WTC11 (cell line): ENCODE measurements at regions not wholly inside any gene's neighbourhood (a gene's known extent, or its start where the extent isn't known, plus 50 kb on each side); places are given as distances from the start of the nearest gene placed in this dataset.

ENCODE experiments used
- ATAC-seq: fragments of 200-7000 bp; cut with Tn5 transposase; 2 replicates; pipeline ENCODE4 v1.10.0; 2021; ENCODE audit warnings: mild to moderate bottlenecking, moderate library complexity
- CTCF ChIA-PET: fragments of 300-600 bp; sonication (Branson Sonifier 250); formaldehyde crosslinking; loops from one replicate; lab custom pipeline; 2021; ENCODE audit warnings: antibody characterized with exemption; lab: Charles Lee
- POLR2A ChIA-PET: fragments of 350-600 bp; sonication (Branson Sonifier 250); formaldehyde crosslinking; loops from one replicate; lab custom pipeline; 2021; ENCODE audit warnings: antibody characterized with exemption; lab: Charles Lee
- DNase-seq: peaks from one replicate; pipeline ENCODE4 v3.0.0; 2021; ENCODE audit warnings: low spot score
- H3K27ac Mint-ChIP-seq: 2 replicates; pipeline ENCODE4 v1.8.0; 2021; ENCODE audit warnings: mixed read lengths
- H3K27me3 Mint-ChIP-seq: 2 replicates; pipeline ENCODE4 v1.8.0; 2021; ENCODE audit warnings: low read depth, mild to moderate bottlenecking, moderate library complexity, mixed read lengths
- H3K36me3 Mint-ChIP-seq: 2 replicates; pipeline ENCODE4 v1.8.0; 2021; ENCODE audit warnings: mixed read lengths
- H3K4me1 Mint-ChIP-seq: 2 replicates; pipeline ENCODE4 v1.8.0; 2022; ENCODE audit warnings: mixed read lengths
- H3K4me3 Mint-ChIP-seq: 2 replicates; pipeline ENCODE4 v1.8.0; 2021; ENCODE audit warnings: mild to moderate bottlenecking, moderate library complexity, mixed read lengths
- H3K9me3 Mint-ChIP-seq: 2 replicates; pipeline ENCODE4 v1.8.0; 2021; ENCODE audit warnings: mixed read lengths
- CREB1 ChIP-seq: sonication (generic); formaldehyde crosslinking; IDR thresholded peaks from 2 replicates; pipeline ENCODE4 v1.8.0; 2023; ENCODE audit warnings: mild to moderate bottlenecking, missing genetic modification reagents
- ERG ChIP-seq: fragments of 250-450 bp; sonication (Bioruptor Pico); IDR thresholded peaks from 2 replicates; pipeline ENCODE4 v1.8.0; 2021; ENCODE audit warnings: mild to moderate bottlenecking
- FOXP1 ChIP-seq: sonication (generic); formaldehyde crosslinking; IDR thresholded peaks from 2 replicates; pipeline ENCODE4 v1.8.0; 2022; ENCODE audit warnings: missing genetic modification reagents, mild to moderate bottlenecking, moderate library complexity, borderline replicate concordance
- HMGA2 ChIP-seq: fragments of 250-450 bp; sonication (Bioruptor Pico); IDR thresholded peaks from 2 replicates; pipeline ENCODE4 v1.4.0; 2021; ENCODE audit warnings: mild to moderate bottlenecking, moderate library complexity
- HMGXB4 ChIP-seq: sonication (generic); formaldehyde crosslinking; IDR thresholded peaks from 2 replicates; pipeline ENCODE4 v1.8.1; 2023; ENCODE audit warnings: mild to moderate bottlenecking, moderate library complexity, missing genetic modification reagents
- MYBL2 ChIP-seq: sonication (generic); formaldehyde crosslinking; IDR thresholded peaks from 2 replicates; pipeline ENCODE4 v1.8.1; 2023; ENCODE audit warnings: mild to moderate bottlenecking, moderate library complexity, missing genetic modification reagents
- NFYB ChIP-seq: sonication (generic); formaldehyde crosslinking; conservative IDR thresholded peaks from 2 replicates; pipeline ENCODE4 v1.8.0; 2022; ENCODE audit warnings: low read depth, missing genetic modification reagents
- NR2C2 ChIP-seq: sonication (generic); formaldehyde crosslinking; IDR thresholded peaks from 2 replicates; pipeline ENCODE4 v1.8.0; 2022; ENCODE audit warnings: mild to moderate bottlenecking, missing genetic modification reagents
- OVOL2 ChIP-seq: fragments of 250-450 bp; sonication (Bioruptor Pico); IDR thresholded peaks from 2 replicates; pipeline ENCODE4 v1.9.0; 2021; ENCODE audit warnings: mild to moderate bottlenecking, borderline replicate concordance
- PRRX2 ChIP-seq: fragments of 250-450 bp; sonication (Bioruptor Pico); IDR thresholded peaks from 2 replicates; pipeline ENCODE4 v1.8.0; 2021; ENCODE audit warnings: mild to moderate bottlenecking
- SMAD4 ChIP-seq: sonication (generic); formaldehyde crosslinking; IDR thresholded peaks from 2 replicates; pipeline ENCODE4 v1.8.0; 2022; ENCODE audit warnings: mild to moderate bottlenecking, missing genetic modification reagents
- SOX15 ChIP-seq: fragments of 250-450 bp; sonication (Bioruptor Pico); IDR thresholded peaks from 2 replicates; pipeline ENCODE4 v1.9.0; 2021; ENCODE audit warnings: mild to moderate bottlenecking
- SP1 ChIP-seq: sonication (generic); formaldehyde crosslinking; conservative IDR thresholded peaks from 2 replicates; pipeline ENCODE4 v1.8.1; 2022; ENCODE audit warnings: missing genetic modification reagents
- TCF7 ChIP-seq: sonication (generic); formaldehyde crosslinking; IDR thresholded peaks from 2 replicates; pipeline ENCODE4 v1.8.0; 2022; ENCODE audit warnings: mild to moderate bottlenecking, low read depth, missing genetic modification reagents, moderate library complexity
- TEAD4 ChIP-seq: sonication (generic); formaldehyde crosslinking; IDR thresholded peaks from 2 replicates; pipeline ENCODE4 v1.8.0; 2022; ENCODE audit warnings: mild to moderate bottlenecking, missing genetic modification reagents
- ZNF232 ChIP-seq: sonication (generic); formaldehyde crosslinking; IDR thresholded peaks from 2 replicates; pipeline ENCODE4 v1.8.0; 2022; ENCODE audit warnings: mild to moderate bottlenecking, missing genetic modification reagents
- ZNF317 ChIP-seq: sonication (generic); formaldehyde crosslinking; IDR thresholded peaks from 2 replicates; pipeline ENCODE4 v1.8.1; 2023; ENCODE audit warnings: low read depth, mild to moderate bottlenecking, moderate library complexity, missing genetic modification reagents, borderline replicate concordance
- ZNF423 ChIP-seq: fragments of 250-450 bp; sonication (Bioruptor Pico); IDR thresholded peaks from 2 replicates; pipeline ENCODE4 v2.1.2; 2022; ENCODE audit warnings: mild to moderate bottlenecking, moderate library complexity
- TF ChIP-seq, protein P1 (sequence below): sonication (generic); formaldehyde crosslinking; conservative IDR thresholded peaks from 2 replicates; pipeline ENCODE4 v1.8.1; 2023; ENCODE audit warnings: mild to moderate bottlenecking, low read depth, missing genetic modification reagents, moderate library complexity
- TF ChIP-seq, protein P2 (sequence below): sonication (generic); formaldehyde crosslinking; IDR thresholded peaks from 2 replicates; pipeline ENCODE4 v1.8.0; 2023; ENCODE audit warnings: mild to moderate bottlenecking, missing genetic modification reagents

DNA sequence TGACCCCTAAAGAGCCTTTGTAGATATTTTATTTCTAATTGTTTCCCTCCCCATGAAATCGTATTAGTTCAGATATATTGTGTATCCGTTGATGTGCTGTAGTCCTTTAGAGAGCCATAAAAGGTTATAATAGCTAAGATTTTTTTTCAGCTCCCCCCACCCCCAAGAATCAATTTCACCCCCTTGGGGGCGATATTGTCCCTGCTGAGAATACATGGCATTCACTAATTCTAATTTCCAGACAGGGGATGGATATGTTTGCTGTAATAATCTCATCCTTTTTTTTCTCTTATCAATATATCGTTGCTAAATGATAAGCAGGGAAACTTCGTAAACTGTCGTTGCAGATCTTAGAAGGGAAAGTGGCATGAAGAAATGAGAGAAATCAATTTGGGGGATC, 530.7 kb downstream of the TMEM182 start (continued):
- TF ChIP-seq, protein P1, sequence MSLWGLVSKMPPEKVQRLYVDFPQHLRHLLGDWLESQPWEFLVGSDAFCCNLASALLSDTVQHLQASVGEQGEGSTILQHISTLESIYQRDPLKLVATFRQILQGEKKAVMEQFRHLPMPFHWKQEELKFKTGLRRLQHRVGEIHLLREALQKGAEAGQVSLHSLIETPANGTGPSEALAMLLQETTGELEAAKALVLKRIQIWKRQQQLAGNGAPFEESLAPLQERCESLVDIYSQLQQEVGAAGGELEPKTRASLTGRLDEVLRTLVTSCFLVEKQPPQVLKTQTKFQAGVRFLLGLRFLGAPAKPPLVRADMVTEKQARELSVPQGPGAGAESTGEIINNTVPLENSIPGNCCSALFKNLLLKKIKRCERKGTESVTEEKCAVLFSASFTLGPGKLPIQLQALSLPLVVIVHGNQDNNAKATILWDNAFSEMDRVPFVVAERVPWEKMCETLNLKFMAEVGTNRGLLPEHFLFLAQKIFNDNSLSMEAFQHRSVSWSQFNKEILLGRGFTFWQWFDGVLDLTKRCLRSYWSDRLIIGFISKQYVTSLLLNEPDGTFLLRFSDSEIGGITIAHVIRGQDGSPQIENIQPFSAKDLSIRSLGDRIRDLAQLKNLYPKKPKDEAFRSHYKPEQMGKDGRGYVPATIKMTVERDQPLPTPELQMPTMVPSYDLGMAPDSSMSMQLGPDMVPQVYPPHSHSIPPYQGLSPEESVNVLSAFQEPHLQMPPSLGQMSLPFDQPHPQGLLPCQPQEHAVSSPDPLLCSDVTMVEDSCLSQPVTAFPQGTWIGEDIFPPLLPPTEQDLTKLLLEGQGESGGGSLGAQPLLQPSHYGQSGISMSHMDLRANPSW, result no peak
- TF ChIP-seq PRRX2 (CRISPR knock-in tag), result no peak

GRCh38 chr2:103293067-103293741, 531.4 kb downstream of the TMEM182 start:
- Mint-ChIP-seq H3K9me3 (no peaks in the 10 kb centered on the region), H3K4me3 (peak overlapping the region; percentile 54), H3K36me3 (no peaks in the 10 kb centered on the region), H3K27me3 (no peaks in the 10 kb centered on the region), H3K4me1 (peaks cover 70% of the 10 kb centered on the region), H3K27ac (peak overlapping the region; percentile 33)
- POLR2A ChIA-PET, result no interaction called here
- ATAC-seq (peak; percentile 45), DNase-seq (peak; percentile 28)
- CTCF ChIA-PET, result interaction anchor here (0.8 to 1.9 kb wide), 9 partner anchors 8 to 1557 kb away, joined by 3 to 5 read pairs (median 3); no protein-coding TSS in a partner anchor
- TF ChIP-seq, protein P2, sequence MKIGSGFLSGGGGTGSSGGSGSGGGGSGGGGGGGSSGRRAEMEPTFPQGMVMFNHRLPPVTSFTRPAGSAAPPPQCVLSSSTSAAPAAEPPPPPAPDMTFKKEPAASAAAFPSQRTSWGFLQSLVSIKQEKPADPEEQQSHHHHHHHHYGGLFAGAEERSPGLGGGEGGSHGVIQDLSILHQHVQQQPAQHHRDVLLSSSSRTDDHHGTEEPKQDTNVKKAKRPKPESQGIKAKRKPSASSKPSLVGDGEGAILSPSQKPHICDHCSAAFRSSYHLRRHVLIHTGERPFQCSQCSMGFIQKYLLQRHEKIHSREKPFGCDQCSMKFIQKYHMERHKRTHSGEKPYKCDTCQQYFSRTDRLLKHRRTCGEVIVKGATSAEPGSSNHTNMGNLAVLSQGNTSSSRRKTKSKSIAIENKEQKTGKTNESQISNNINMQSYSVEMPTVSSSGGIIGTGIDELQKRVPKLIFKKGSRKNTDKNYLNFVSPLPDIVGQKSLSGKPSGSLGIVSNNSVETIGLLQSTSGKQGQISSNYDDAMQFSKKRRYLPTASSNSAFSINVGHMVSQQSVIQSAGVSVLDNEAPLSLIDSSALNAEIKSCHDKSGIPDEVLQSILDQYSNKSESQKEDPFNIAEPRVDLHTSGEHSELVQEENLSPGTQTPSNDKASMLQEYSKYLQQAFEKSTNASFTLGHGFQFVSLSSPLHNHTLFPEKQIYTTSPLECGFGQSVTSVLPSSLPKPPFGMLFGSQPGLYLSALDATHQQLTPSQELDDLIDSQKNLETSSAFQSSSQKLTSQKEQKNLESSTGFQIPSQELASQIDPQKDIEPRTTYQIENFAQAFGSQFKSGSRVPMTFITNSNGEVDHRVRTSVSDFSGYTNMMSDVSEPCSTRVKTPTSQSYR (CRISPR knock-in tag), result no peak
- TF ChIP-seq FOXP1 (CRISPR knock-in tag), result no peak
- no peak for TF ChIP-seq ERG
- no peak for TF ChIP-seq SOX15 (CRISPR knock-in tag)
- no peak for TF ChIP-seq MYBL2 (CRISPR knock-in tag)
- no peak for TF ChIP-seq ZNF317
- no peak for TF ChIP-seq NR2C2 (CRISPR knock-in tag)
- no peak for TF ChIP-seq TCF7 (CRISPR knock-in tag)
- no peak for TF ChIP-seq HMGXB4 (CRISPR knock-in tag)
- no peak for TF ChIP-seq NFYB
- TF ChIP-seq TEAD4 (CRISPR knock-in tag), result no peak
- TF ChIP-seq SMAD4 (CRISPR knock-in tag), result no peak
- TF ChIP-seq OVOL2 (CRISPR knock-in tag), result no peak
- TF ChIP-seq CREB1 (CRISPR knock-in tag), result no peak
- TF ChIP-seq ZNF232 (CRISPR knock-in tag), result no peak
- TF ChIP-seq ZNF423 (CRISPR knock-in tag), result no peak
- TF ChIP-seq SP1 (CRISPR knock-in tag), result no peak
- TF ChIP-seq HMGA2, result no peak
